NCI-H1694 treated with DMSO at 0.1 percent for 48 hours (cell line): ENCODE measurements at regions not wholly inside any gene's neighbourhood (a gene's known extent, or its start where the extent isn't known, plus 50 kb on each side); places are given as distances from the start of the nearest gene placed in this dataset.

ENCODE experiments used
- DNase-seq: peaks from one replicate; lab custom pipeline; 2025; lab: John Stamatoyannopoulos, UW

GRCh38 chr20:11721411-11721810 is 196.3 kb upstream of the BTBD3 start:
- no peak for DNase-seq

DNA sequence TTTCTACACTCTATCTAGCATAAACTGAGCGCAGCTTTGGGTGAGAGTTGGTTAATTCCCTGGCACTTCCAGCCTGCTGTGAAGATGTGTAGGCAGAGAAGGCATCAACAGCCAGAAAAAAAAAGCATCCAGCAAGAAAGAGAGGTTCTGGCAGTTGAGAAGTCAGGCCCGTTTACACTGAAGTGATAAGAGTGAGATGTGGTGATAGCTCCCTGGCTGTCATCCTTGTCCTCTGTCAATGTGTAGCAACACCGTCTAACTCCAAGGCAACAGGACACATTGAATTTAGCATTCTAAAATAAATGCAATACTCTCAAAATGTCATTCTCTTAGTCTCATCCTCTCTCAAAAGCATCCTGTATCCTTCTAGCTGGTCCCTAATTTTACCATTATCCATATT is 193.6 kb upstream of the BTBD3 start:
- DNase-seq, result no peak

DNA sequence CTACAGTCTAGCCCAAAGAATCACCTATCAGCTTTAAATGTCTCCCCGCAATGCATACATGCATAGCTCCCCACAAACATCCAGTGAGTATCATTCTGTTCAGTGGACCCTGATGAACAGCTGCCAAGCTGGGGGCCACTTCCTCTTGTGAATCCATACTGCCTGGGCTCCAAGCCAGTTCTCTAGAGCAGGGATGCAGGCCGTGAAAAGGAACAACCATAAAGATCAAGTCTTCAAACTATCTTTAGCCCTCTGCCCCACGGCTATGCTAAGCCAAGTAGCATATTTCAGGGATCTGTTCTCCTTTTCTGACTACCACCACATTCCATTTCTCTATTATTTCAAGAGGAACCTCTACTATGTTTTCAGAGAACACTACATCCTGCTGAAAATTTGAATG is 191.7 kb upstream of the BTBD3 start:
- no peak for DNase-seq

GRCh38 chr20:11727708-11728107 is 190.0 kb upstream of the BTBD3 start:
- no peak for DNase-seq

DNA sequence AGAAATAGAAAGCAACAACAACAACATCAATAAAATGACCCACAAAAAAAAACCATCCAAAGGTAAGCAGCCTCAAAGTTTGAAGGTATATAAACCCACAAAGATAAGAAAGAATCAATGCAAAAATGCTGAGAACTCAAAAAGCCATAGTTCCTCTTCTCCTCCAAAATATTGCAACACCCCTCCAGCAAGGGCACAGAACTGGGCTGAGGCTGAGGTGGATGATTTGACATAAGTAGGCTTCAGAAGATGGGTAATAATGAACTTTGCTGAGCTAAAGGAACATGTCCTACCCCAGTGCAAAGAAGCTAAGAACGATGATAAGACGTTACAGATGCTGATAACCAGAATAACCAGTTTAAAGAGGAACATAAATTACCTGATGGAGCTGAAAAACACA is 188.8 kb upstream of the BTBD3 start:
- no peak for DNase-seq

DNA sequence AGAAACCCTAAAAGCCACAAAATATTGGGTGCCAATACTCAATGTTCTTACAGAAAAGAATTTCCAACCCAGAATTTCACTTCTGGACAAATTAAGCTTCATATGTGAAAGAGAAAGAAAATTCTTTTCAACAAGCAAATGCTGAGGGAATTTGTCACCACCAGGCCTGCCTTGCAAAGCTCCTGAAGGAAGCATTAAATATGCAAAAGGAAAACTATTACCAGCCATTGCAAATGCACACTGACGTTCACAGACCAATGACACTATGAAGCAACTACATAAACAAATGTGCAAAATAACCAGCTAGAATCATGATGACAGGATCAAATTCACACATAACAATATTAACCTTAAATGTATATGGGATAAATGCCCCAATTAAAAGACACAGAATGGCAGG is 187.9 kb upstream of the BTBD3 start:
- DNase-seq, result no peak

DNA sequence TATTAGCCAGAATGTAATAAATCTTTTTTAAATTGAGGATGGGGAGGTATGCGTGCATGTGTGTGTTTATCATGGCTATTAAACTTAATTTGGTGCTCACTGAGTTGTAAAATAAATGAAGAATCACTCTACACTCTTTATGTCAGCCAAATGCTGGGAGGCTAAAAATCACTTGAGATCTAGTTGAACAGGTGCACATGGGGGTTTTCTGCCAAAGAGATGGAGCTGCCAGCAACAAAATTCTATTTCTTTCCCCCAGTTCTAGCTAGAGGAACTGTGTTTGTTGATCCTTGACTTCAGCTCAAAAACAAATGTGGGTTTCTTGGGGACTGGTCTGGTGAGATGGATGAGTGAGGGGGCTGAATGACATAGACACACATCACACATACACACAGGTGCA is 183.3 kb upstream of the BTBD3 start:
- DNase-seq, result peak; percentile 42

- DNase-seq, result no peak
Measured at GRCh38 chr20:11738852-11739251, 178.8 kb upstream of the BTBD3 start.

GRCh38 chr20:11740975-11741374 is 176.7 kb upstream of the BTBD3 start:
- DNase-seq, result no peak

- DNase-seq, result no peak
Measured at GRCh38 chr20:11745145-11745544, 172.5 kb upstream of the BTBD3 start.

DNA sequence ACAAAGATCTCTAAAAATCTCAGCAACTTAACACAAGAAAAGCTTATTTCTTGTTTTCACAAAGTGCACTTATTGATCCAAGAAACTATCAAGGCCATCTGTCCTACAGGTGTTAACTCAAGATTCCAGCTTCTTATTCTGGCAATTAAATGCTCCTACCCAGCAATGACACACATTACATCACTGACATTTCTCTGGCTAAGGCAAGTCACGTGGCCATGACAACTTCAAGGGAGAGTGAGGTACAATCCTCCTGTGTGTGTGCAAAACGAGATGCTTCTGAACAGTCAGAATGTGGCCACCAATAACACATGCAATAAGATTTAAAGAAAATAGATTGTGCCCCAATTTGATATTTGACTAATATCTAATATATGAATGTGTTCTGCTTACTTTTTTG is 169.3 kb upstream of the BTBD3 start:
- no peak for DNase-seq

DNA sequence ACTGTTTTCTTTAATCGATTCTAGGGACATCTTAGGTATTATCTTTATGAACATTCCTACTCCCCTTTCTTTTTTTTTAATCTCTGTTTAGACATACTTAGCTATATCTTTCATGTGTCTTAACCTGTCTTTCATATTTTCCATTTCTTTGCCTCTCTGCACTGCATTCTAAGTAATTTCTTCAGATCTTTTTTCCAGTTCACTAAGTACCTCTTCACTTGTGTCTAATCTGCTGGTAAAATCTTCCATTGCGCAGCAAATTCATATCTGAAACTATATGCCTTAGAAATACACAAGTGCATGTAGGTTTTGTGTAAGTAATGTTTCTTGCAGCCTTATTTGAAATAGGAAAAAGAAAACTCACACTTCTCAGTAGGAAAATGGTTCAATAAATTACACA is 165.4 kb upstream of the BTBD3 start:
- DNase-seq, result no peak

- no peak for DNase-seq
Measured at GRCh38 chr20:11753155-11753554, 164.5 kb upstream of the BTBD3 start.

DNA sequence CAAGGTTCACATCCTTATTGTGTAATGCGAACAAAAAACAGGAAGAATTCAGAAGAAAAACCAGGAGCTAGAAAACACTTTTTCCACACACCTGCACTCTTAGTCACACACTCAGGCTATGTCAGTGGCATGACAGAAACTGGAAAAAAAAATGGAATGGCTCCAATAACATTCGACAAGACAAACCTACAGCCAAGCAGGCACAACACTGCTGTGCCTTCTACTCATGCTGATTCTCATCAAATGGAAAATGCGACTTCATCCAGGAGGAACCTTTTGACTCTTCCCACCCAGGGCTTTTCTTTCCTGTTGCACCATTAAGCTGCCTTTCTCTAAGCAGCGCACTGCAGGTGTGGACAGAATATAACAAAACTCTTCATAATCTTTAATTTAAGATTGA is 163.2 kb upstream of the BTBD3 start:
- no peak for DNase-seq

DNA sequence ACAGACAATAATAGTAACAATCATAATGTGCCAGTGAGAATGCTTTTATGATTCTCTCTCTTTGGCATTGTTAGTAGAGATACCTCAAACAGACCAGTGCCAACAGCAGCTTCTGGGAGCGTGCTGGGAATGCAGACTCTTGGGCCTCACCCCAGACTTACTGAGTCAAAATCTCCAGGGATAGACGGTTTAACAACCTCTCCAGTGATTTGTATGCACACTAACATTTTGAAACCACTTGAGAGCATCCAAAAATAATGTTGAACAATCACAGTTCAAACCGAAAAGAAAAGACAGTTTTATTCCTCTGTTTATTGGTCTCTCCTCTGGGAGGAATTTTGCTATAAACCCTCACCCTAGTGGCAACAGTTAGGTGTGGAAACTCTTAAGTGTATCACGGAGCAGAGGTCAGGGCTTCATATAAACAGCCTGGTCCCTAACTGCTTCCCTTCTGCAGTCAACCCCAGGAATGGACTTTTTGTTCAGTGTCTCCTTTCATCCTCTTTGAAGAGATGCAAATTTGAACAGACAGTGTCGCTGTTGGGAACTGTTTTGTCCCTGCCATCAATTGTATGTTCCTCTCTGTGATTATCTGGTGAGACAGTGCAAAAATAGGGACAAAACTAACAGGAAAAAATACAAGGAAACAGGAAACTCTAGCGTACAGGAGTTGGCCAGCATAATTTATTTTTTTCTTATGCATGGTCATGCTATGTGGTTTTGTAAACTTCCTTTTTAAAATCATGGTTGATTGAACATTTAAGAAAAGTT is 162.4 kb upstream of the BTBD3 start:
- no peak for DNase-seq

- DNase-seq, result no peak
Measured at GRCh38 chr20:11761497-11761896, 156.2 kb upstream of the BTBD3 start.

DNA sequence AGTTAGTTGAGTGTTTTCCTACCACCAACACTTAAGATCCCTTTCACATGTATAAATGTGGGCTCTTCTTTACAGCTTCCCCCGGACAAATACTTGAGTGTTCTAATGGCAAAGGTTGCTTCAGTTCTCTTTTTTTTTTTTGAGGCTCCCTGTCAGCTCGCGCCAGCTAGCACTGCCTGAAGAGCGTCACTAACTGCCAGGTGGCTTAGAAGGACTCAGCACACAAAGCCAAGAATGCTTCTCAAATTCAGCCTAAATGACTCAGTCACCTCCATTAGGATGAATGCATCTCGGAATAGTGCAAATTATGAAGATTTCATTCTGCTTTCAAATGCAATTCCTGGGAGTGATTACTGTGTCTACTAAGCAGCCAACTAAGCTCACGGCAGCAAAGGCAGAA is 150.7 kb upstream of the BTBD3 start:
- no peak for DNase-seq

DNA sequence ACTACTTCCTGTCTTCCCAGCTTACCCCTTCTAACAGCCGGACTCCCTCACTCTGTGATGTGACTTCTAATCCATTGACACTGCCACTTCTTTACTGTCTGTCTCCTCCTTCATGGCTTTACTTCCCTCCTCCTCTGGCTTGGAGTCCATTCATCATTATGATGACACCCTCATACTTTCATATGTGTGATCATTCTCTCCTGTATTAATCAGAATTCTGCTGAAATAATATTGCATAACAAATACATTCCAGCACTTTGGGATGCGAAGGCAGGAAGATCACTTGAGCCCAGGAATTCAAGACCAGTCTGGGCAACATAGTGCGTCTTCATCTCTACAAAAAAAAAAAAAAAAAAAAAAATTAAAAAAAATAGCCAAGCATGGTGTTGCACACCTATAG is 147.9 kb upstream of the BTBD3 start:
- no peak for DNase-seq

DNA sequence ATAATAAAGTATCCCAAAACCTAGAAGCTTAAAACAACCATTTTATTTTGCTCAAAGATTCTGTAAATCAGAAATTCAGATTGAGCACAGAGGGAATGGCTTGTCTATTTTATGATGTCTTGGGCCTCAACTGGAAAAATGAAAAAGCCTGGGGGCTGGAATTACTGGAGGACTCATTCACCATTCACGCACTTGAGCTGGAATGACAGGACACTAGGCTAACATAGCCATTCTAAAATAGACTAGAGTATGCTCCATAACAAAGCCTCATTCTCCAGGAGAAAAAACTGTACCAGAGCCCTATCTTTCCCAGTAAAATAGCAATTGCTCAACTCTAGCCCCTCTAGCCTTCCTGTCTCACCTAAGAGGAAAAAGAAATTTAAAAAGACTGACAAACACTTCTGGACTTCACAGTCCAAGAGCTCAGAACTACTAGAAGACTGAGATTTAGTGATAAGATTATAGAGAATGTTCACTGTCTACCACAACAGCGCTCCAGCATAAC is 145.4 kb upstream of the BTBD3 start:
- no peak for DNase-seq

DNA sequence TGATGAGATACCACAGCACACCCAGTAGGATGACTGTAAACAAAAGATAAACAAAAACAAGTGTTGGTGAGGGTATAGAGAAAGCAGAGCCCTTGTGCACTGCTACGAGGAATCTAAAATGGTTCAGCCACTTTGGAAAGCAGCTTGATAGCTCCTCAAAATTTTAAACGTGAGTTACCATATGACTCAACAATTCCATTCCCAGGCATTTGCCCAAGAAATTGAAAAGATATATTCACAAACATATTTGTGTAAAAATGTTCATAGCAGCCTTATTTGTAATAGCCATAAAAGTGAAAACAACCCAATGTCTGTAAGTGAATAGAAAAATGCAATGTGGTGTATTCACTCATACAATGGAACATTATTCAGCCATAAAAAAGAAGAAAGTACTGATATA is 141.0 kb upstream of the BTBD3 start:
- DNase-seq, result no peak

DNA sequence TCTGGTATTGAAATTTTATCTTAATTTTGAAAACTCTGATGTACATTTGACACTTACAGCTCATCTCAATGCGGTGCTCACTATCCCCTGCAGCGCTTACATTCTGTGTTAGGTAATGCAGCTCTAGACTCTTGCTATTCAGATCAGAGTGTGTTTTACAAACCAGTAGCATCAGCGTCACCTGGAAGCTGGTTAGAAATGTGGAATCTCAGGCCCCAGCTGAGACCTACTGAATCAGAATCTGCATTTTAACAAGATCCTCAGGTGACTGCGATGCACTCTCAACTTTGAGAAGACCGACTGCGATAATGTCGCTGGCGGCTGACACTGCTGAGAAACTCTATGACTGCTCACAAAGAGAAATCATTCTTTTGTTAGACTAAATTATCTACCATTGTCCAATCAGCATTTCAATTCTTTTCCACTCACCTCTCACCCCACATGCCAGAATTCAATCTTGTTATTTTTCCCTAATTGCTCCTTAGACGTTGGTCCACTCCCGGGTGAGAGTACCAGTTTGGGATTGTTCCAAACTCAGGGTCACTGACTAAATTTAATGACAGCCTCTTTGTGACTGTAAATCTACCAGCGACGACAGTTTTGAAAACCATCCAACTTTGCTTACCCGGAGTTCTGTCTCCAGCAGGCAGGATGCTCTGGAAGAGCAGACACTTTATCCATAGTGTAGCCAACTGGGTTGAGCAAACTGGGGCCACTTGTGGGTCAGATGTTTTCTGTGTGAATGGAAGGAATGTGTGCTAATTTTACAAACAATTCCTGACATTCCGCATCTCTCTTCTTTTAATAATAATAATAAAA is 140.1 kb upstream of the BTBD3 start:
- peak; percentile 5 for DNase-seq

DNA sequence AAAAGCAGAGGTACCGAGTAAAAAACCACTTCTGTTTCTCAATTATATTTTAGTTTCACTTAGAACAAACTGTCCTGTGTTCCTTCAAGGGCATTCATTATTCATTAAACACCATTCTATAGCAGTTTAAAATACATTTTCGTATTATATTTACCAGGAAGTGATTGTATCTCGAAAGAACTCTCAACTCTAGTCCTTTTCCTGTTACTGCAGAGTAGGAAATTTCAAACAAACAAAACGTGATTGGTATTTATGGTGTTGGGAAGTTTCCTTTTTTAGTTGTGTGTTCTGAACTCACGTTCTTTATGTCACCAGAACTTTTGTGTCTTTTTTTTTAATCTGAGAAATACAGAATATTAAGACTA is 139.5 kb upstream of the BTBD3 start:
- DNase-seq, result no peak

DNA sequence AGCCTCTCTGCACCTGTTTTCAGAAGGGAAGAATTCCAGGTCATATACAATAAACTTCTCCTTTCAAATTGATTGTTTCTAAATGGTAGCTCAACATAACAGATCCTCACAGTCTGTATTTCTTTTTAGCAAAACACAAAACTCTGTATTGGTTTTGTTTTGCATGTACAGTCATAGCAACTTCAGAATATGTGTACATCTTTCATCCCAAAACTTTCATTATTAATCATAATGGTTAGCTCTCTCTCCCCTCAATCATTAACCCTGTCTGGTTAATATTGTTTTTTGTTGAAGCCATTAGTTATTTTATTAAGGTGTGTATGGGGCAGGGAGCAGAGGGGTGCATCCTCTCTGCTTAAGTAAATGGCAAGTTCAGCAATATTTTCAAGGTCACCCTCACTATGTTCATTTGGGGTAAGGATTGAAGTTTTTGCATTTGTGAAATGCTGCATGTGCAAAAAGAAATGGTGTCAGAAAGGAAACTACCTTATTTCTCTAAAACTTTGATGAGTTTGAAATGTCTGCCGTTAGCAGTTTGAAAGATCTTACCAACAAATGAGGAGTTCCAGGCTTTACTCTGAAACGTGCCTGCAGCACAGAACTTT is 136.8 kb upstream of the BTBD3 start:
- no peak for DNase-seq
